HG02763 (cell line): ENCODE measurements at regions not wholly inside any gene's neighbourhood (a gene's known extent, or its start where the extent isn't known, plus 50 kb on each side); places are given as distances from the start of the nearest gene placed in this dataset.
"Not testable (repeated sequence)": the region's sequence is repeated elsewhere in the genome, so short reads cannot be mapped to it uniquely, and the experiment has no call there.

Source experiments
- ATAC-seq: cut with Tn5 transposase; IDR thresholded peaks from one replicate; pipeline ENCODE4 v1.9.1; 2021; ENCODE audit warnings: mild to moderate bottlenecking, moderate library complexity; ENCODE audit not compliant: unreplicated experiment

DNA sequence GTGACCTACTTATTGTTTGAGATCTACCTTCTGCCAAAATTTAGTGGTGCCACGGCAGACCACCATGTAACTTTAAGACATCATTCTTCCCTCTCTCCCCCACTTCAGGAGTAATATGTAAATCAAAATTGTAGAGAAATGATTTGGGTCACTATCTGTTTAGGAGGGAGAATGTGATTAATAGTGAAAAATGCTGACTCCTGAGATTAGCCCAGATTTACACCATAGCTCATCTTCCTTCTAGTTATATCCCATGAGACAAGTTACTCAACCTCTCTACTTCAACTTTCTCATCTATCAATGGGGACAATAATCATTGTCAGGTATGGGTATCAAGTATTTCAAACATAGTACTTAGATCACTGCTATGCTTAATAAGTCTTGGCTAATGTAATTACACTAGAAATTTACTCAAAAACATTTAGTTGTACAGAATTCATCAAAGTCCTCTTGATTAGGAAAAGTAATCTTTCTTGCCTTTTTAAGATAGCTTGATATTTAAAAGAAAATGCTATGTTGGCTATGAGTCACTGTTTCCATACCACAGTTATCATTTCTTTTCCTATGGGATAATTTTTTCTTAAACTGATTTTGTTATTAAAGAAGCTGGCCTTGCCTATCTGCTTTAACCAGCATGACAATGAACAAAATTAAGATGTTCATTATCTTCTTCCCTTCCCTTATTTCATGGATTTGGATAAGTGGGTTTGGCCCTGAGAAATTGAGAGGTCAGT, 1038.9 kb upstream of the ZEB2 start:
- no peak for ATAC-seq

DNA sequence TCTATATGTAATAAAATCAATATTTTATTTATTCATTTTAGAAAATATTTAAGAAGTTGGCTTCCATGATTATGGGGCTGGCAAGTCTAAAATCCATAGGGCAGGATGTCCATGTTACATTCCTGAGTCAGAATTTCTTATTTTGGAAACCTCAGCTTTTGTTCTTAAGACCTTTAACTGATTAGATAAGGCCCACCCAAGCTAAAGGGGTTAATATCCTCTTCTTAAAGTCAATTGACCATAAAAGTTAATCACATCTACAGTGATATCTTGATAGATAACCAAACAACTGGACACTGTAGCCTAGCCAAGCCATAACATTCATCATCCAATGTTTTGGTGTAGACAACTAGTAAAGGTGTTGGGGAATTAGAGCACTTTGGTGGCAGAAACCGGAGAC, 1035.4 kb upstream of the ZEB2 start:
- ATAC-seq: no peak

DNA sequence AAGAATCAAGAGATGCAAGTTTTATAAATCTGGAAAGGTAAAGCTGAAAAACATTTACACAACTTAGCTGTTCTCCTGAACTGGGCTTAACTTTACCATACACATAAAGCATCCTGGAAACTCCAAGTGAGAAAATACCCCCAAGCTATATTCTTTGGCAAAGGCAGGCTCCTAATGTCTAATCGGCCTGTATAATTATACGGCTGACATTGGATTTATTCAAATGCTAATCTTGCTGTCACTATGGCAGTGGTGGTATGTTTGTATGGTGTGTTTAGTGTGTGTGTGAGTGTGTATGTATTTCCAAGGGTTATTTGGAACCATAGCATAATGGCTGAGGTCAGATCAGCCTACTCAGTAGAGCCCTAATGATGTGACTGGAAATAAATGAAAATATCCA, 1031.8 kb upstream of the ZEB2 start:
- no peak for ATAC-seq

DNA sequence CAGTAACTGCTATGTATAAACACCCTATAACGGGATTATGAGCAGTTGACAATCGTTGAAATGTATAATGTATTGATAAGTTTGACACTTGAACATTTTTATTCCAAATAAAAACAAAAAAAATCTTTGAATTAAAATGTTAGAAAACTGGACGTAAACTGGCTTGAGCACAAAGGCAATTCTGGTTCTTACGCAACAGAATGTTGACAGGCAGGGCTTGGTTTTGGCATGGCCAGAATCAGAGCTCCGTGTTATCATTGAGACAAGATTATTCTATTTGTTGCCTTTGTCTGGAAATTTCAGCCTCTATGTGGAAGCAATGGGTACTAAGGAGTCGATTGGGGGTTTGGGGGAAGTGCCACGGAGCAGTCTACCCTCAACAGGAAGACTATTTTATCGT, 1028.6 kb upstream of the ZEB2 start:
- ATAC-seq: no peak

DNA sequence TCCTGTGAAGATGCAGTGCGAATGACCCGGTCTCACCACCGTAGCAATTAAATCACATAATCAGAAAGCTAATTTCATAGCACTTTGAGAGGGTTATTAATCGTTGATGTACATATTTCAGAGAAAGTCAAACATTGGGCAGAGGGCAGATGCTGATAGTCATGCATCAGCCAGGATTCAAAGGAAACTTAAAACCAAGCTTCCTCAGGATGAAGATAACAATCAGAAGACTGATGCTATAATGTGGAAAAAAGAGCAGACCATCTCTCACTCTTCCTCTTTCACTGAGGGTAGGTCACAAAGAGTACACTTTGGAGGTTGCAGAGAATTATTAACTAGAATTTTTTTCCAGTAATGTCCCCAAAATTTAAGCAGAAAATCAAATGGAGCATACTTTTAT, 1027.7 kb upstream of the ZEB2 start:
- no peak for ATAC-seq

DNA sequence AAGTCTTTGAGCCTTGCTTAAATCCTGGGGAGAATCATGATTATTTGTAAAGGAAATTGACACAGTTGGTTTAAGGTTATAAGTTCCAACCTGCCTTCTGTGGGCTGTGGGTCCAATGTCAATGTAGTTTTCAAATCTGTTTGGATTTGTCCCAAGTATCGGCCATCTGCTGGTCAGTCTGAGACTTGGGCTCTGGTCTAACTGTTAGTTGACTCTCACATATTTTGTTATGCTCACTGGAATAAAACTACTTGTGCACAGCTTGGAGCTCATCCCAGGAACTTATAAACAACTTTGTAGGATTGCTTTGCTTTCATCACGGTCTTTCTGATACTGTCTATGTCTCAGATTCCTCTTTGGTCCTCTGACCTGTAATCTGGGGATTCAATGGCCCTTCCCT, 1026.2 kb upstream of the ZEB2 start:
- no peak for ATAC-seq

DNA sequence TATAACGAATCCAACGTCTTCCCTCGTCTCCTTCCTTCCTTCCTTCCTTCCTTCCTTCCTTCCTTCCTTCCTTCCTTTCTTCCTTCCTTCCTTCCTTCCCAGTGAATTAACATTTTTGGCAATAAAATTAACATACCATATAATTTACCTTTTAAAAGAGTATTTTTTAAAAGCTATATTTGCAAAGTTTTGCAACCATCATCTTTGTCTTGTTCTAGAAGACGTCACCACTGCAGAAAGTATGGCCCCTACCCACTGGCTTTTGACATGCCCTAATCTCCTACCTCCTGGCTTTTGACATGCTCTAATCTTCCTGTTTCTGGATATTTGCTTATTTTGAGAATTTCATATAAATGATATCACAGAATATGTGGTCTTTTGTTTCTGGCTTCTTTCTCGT, 1023.9 kb upstream of the ZEB2 start:
- no peak for ATAC-seq

DNA sequence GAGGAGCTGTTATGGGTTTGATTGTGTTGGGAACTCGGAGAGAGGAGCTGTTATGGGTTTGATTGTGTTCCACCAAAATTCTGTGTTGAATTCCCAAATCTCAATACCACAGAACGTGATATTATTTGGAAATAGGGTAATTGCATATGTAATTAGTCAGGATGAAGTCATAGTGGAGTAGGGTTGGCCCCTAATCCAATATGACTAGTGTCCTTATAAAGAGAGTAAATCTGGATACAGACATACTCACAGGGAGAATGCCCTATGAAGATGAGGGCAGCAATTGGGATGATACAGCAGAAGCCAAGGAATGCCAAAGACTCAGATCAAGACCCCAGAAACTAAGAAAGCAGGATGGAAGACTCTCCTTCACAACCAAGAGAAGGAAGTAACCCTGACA, 1023.2 kb upstream of the ZEB2 start:
- ATAC-seq: no peak

DNA sequence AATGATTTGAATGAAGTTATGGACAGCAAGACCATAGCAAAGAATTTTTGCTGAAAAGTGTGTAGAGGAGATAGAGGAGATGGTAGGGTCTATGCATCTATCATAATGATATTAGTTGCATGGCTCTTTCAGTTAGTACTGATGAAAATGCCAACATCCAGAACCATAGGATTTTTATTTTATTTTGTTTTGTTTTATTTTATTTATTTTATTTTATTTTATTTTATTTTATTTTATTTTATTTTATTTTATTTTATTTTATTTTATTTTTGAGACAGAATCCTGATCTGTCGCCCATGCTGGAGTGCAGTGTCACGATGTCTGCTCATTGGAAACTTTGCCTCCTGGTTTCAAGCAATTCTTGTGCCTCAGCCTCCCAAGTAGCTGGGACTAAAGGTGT, 1021.1 kb upstream of the ZEB2 start:
- ATAC-seq: no peak

DNA sequence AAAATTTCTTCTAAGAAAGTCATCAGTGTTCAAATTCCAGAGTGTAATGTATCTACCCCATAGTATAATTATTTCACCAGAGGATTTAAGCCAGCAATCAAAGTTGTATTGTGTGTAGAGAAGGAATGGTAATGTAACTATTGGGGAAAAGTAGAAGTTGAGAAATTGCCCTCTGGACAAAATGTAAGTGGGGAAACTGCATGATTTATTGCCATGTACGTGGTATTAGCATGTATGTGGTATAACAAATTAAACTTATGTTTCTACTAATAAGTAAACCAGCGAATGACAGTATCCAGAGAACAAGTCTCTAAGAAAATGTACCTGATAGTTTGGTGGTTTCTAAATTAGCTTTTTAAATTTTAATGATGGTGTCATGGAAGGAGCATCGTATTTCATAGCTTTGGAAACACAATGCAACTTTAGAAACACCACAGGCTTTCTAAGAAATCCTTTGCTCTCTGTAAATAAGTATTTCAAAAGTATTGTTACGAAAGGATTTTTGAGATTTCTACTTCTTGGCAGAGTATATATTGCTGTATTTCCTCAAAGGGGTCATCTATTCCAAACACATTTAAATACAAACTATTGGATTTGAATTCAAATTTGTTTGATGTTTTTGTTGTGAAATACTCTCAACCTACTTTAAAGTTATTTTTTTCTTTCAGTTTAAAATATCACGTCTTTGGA, 1018.9 kb upstream of the ZEB2 start:
- no peak for ATAC-seq

DNA sequence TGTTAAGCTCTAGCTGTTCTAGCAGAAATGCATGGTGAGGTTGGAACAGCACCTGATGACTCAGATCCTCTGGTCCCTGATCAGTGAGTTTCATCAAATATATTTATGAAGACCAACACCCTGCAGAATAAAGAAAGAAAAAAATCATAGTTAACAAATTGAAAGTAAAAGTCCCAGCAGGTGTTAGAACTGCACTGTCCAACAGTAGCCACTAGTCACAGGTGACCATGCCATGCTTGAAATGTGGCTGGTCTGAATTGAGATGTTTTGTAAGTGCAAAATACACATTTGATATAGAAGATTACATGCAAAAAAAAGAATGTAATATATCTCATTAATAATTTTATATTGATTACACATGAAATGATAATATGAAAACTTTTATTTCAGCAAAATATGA, 1010.7 kb upstream of the ZEB2 start:
- no peak for ATAC-seq

DNA sequence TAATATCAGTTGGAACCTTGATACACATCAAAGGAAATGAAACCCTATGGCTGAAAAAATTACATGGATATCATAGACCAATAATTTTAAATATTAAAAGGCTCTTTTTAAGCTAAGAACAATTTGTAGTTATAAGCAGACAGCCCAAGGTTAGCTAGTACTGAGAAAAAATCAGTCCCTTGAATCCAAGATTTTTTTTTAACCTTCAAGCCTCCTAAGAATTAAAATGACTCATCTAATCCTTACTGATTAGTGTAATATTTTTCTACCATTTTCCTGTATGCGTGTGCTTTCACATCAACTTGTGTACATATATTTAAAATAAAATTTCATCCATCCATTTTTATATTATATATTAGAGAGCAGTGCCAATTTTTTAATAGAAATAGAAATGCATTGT, 1004.9 kb upstream of the ZEB2 start:
- no peak for ATAC-seq

DNA sequence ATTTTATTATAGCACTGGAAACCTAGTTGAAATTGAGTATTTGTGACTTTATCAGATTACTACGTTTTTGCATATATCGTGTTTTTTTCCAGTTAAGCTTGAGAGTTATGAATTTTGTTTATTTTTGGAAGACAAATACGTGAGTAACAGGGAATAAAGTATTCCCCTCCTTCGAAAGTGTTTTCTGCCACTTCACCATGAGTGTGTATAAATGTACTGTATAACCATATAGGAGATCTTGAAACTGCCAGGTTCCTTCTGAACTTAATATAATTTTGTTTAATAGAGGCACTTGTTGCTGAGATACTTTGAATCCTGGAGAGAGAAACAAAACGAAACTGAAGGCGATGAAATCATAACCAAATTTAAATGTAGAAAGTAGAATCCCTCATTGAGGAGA, 1004.4 kb upstream of the ZEB2 start:
- no peak for ATAC-seq

DNA sequence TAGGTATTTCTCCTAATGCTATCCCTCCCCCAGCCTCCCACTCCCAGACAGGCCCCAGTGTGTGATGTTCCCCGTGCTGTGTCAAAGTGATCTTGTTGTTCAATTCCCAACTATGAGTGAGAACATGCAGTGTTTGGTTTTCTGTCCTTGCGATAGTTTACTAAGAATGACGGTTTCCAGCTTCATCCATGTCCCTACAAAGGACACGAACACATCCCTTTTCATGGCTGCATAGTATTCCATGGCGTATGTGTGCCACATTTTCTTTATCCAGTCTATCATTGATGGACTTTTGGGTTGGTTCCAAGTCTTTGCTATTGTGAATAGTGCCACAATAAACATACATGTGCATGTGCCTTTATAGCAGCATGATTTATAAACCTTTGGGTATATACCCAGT, 999.3 kb upstream of the ZEB2 start:
- not testable (repeated sequence) for ATAC-seq

DNA sequence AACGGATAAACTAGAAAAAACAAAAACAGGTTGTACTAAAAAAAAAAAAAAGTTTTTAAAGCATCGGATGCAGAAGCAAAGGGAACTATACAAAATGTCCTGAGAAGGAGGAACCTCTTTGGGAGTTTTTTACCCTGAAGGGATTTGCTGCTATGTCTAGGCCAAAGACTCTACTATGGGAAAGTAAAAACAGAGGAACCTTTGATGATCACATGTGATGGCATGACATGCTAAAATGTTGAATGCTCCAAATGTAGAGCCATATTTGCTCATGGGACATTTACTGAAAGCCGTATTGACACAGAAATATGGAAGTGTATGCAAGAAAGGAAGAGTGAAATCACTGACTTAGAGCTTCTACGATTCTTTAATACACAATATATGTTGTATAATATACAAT, 992.0 kb upstream of the ZEB2 start:
- no peak for ATAC-seq

DNA sequence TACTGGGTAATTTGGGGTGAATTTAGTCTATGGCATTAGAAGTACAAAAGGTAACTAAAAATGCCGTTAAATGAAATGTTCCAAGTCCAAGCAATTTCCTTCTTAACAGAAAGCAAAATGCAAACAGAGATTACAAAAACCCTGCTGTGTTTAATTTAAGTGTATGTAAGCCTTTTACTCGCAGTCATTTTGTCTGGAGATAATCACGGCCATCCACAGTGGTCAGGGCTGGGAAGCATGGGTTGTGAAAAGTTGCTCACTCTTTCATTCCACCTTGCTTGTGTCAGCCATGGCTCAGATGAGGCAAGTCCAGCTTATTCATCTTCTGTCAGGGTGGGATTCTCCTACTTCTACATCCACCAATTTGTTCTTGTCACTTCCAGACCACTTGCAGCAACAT, 983.6 kb upstream of the ZEB2 start:
- no peak for ATAC-seq

DNA sequence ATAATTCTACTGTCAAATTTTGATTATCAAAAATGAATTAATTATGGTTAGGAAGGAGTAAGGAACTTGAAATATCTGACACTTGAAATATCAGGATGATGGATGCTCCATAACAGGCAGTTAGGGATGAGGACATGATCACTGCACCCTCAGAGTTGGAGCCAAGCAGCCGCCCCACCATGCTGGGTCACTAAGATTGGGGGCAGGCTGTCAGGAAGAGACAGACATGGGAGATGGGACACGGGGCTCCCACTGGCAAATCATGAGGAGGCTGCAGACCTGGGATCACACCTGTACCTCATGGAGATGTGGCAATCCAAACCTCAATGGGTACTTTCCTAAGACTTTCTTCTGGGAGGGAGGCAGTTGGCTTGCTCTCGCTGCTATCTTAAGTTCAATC, 982.0 kb upstream of the ZEB2 start:
- no peak for ATAC-seq

DNA sequence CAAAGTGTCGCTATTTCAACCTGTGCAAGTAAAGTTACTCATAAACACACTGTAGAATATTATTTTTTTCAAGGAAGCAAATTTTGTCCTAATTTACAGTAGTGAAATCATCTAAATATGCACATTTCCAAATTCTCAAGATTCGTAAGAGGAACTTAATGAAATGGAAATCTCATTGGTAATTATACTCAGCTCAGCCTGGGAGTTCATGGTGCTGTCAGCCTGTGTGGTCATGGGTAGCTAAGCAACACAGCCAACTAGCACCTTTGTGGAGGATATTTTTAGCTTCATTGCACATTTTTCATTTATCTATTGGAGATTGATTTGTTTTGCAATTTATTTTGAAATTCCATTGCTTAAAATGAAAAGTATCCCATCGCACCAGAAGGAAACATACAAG, 975.7 kb upstream of the ZEB2 start:
- ATAC-seq: no peak

DNA sequence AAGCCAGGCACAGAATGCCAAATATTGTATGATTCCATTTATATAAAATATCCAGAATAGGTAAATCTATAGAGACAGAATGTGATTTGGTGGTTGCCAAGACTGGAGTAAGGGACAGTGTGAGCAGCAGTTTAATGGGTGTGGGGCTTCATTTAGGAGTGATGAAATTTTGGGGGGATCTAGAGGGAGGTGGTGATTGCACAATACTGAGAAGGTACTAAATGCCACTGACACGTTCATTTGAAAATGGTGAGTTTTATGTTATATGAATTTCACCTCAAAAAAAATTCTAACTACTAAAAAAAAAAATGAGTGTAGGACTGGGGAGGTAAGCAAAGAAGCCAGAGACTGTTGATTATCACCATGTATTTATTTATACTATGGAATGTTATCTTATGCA, 974.5 kb upstream of the ZEB2 start:
- no peak for ATAC-seq

DNA sequence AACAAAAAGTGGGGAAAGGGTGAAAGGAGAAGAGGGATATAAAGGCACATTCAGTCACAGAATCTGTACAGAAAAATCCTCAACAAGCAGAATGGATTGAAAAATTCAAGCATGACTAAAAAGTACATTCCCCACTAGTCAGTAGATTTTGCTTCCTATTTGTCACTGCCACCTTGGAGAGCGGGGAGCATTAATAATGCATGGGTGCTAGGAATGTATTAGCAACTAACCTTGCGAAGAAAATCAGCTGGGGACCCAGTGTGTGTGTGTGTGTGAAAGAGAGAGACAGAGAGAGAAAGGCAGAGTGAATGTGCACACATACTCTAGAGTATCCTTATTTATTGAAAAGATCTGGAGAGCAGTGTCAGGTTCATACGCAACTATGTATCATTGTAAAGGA, 968.7 kb upstream of the ZEB2 start:
- ATAC-seq: no peak

DNA sequence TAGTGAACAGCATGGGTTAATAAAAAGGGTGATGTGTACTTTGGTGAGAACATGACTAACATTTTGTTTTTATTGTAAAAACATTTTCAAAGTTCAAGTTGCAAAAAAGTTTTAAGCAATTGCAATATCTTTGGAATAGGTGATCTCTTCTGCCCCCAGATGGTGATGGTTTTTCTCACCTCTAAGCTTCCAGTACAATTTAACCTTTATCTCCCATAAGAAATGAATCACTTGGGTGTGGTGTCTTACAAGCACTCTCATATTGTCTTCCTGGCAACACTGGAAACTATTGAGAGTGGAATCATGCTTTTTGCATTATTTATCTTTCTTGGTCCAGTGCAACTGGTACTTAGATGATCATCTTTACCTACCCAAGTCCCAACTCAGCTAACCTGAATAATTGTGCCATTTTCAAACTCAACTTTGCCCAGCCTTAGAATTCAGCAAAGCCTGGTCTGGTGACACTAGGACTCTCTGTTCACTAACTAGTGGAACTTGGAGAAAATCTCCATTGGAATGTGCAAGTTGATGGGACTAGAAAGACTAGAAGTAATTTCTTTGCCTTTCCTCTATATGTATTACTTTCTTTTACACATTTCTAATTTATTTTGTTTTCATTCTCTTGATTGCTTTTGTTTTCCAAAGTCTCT, 964.7 kb upstream of the ZEB2 start:
- ATAC-seq: no peak

DNA sequence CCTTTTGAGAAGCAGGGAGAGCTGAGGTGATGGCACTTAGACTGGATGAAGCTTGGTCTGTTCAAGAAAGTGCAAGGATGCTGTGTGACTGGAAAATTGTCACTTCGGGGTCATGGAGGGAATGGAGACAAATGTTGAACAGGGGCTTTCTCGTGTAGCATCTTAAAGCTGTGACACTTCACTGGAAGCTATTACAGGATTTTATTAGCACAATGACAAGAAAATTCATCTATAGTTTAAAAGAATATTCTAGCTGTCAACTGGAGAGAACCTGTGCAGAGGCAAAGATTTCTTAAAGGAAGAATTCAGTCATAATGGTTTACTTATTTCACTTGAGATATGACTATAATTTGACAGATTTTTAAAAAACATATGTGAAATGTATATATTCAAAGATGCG, 963.9 kb upstream of the ZEB2 start:
- no peak for ATAC-seq
